Kidney (tissue), 13 donors: ENCODE measurements at regions not wholly inside any gene's neighbourhood (a gene's known extent, or its start where the extent isn't known, plus 50 kb on each side); places are given as distances from the start of the nearest gene placed in this dataset.

Source experiments
- DNase-seq, 5 donors: peaks; one replicate each; pipeline ENCODE4 v3.0.0-alpha.2; 2013 to 2020
- FAIRE-seq: peaks from 2 replicates; lab custom pipeline; 2012; peaks lifted over from hg19 to GRCh38; lab: Jason Lieb, UNC
- H3K27ac ChIP-seq, 2 donors: one replicate each; pipeline ENCODE4 v1.7.0; 2013; ENCODE audit warnings: low read depth in 2 of 2, low read length in 2 of 2, inconsistent platforms in 1 of 2
- H3K27me3 ChIP-seq: one replicate; pipeline ENCODE4 v1.7.1; 2013; ENCODE audit warnings: low read length, inconsistent platforms; ENCODE audit not compliant: control insufficient read depth, insufficient read depth
- H3K36me3 ChIP-seq, 3 donors: one replicate each; pipeline versions ENCODE4 v1.7.0 to v1.7.1; 2013; ENCODE audit warnings: low read length in 3 of 3, control low read depth in 1 of 3, inconsistent platforms in 1 of 3; ENCODE audit not compliant: insufficient read depth in 3 of 3, control insufficient read depth in 2 of 3
- H3K4me1 ChIP-seq, 3 donors: one replicate each; pipeline versions ENCODE4 v1.7.0 to v1.7.1; 2013; ENCODE audit warnings: low read length in 3 of 3, inconsistent platforms in 1 of 3, low read depth in 1 of 3; ENCODE audit not compliant: control insufficient read depth in 2 of 3, insufficient read depth in 2 of 3
- H3K4me3 ChIP-seq, 3 donors: one replicate each; pipeline versions ENCODE4 v1.7.0 to v1.8.1; 2013; ENCODE audit warnings: low read length in 3 of 3, control low read depth in 1 of 3, inconsistent platforms in 1 of 3
- H3K9ac ChIP-seq, 3 donors: one replicate each; pipeline versions ENCODE4 v1.7.0 to v1.7.1; 2013; ENCODE audit warnings: low read length in 3 of 3, control low read depth in 1 of 3, inconsistent platforms in 1 of 3
- H3K9me3 ChIP-seq, 3 donors: one replicate each; pipeline versions ENCODE4 v1.7.0 to v1.7.1; 2013; ENCODE audit warnings: low read length in 3 of 3, control low read depth in 1 of 3, inconsistent platforms in 1 of 3; ENCODE audit not compliant: control insufficient read depth in 2 of 3, insufficient read depth in 1 of 3
- intact Hi-C: fragments of 100-400 bp; cut with DNase I; formaldehyde crosslinking; loops from one replicate; pipeline ENCODE4 v1.11.1; 2022
- TF ChIP-seq, protein P1 (sequence below): IDR thresholded peaks from 3 replicates; pipeline ENCODE4 v1.5.1; 2012; ENCODE audit warnings: mild to moderate bottlenecking, moderate library complexity, borderline replicate concordance; ENCODE audit not compliant: insufficient read depth; ENCODE audit errors: extremely low read depth
- donor health status: control.
- donor health status: control.
- donor health status: control.
- donor health status: control.
- donor health status: control.
- donor health status: DM: yes; HTN: yes; CAD: no.
- donor health status: Normal renal cell carcinoma (clear cell type).

DNA sequence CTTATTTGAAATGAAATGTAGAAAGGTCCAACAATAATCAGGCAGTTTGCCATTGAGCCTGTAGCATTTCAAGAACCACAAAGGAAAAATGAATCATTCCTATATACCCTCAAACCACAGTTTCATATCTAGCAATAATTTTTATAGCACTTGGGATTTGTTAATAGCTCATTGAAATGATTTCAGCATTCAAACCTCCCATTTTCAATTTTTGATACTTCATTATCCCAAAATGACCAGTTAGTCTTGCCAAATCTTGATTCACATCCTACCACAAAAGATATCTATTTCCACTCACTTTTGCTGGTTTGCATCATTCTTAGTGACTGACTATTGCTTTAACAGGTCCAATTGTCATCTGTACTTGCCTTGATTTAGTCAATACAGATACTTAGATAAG is 790.1 kb downstream of the TLE1 start:
- DNase-seq (no peak), FAIRE-seq (no peak)
- Histone ChIP-seq H3K27ac (no peak overlapping the region), H3K4me3 (no peak overlapping the region), H3K27me3 (no peaks in the 10 kb centered on the region), H3K9ac (no peak overlapping the region), H3K9me3 (peaks cover 0 to 3% (median 0%) of the 10 kb centered on the region in 3 donors), H3K36me3 (no peaks in the 10 kb centered on the region), H3K4me1 (no peaks in the 10 kb centered on the region)
- intact Hi-C loops, result no loop called here
- TF ChIP-seq, protein P1, sequence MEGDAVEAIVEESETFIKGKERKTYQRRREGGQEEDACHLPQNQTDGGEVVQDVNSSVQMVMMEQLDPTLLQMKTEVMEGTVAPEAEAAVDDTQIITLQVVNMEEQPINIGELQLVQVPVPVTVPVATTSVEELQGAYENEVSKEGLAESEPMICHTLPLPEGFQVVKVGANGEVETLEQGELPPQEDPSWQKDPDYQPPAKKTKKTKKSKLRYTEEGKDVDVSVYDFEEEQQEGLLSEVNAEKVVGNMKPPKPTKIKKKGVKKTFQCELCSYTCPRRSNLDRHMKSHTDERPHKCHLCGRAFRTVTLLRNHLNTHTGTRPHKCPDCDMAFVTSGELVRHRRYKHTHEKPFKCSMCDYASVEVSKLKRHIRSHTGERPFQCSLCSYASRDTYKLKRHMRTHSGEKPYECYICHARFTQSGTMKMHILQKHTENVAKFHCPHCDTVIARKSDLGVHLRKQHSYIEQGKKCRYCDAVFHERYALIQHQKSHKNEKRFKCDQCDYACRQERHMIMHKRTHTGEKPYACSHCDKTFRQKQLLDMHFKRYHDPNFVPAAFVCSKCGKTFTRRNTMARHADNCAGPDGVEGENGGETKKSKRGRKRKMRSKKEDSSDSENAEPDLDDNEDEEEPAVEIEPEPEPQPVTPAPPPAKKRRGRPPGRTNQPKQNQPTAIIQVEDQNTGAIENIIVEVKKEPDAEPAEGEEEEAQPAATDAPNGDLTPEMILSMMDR, result no peak

DNA sequence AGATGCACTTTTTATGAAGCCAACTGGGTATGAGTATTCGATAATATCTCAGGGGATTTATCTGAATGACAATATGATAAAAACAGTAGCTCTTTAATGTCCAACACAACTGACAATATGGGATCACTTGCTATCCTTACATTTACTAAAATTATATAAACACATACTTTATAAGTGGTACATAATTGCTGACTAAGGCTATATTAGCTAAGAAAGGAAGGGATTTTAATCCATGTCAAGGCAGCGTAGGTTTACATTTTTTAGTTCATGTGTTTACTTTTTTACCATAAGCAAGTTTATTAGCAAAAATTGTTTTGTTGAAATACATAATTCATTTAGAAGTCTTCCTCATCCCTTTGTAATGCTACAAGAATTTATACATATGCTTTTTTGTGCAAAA is 796.2 kb downstream of the TLE1 start:
- H3K4me1 ChIP-seq, result no peaks in the 10 kb centered on the region
- H3K27me3 ChIP-seq, result no peaks in the 10 kb centered on the region
- peaks cover 0 to 3% (median 0%) of the 10 kb centered on the region in 3 donors for H3K9me3 ChIP-seq
- FAIRE-seq, result no peak
- TF ChIP-seq, protein P1, result no peak
- intact Hi-C loops, result no loop called here
- no peak for DNase-seq
- no peak overlapping the region for H3K27ac ChIP-seq
- no peak overlapping the region for H3K4me3 ChIP-seq
- H3K9ac ChIP-seq, result no peak overlapping the region
- H3K36me3 ChIP-seq, result no peaks in the 10 kb centered on the region

DNA sequence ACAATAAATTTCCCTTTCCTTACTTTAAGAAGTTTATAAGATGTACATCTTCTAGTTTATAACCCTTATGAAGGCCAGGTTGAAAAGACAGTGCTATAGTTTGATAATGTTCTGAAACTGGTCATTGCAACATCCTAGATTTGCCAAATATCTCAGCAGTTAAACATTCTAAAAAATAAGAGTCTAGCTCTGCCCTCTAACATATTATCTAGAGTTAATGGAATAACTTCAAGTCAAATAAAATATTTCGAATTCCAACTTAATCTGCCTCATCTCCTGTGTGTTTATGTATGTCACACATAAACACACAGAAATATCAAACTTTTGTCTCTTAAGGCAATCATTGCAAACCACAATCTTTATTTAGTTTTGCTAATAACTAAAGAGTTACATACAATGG is 796.6 kb downstream of the TLE1 start:
- H3K9me3 ChIP-seq, result peaks cover 0 to 3% (median 0%) of the 10 kb centered on the region in 3 donors
- no peaks in the 10 kb centered on the region for H3K36me3 ChIP-seq
- DNase-seq (no peak), FAIRE-seq (no peak)
- no peaks in the 10 kb centered on the region for H3K4me1 ChIP-seq
- intact Hi-C loops, result no loop called here
- TF ChIP-seq, protein P1, result no peak
- H3K27ac ChIP-seq, result no peak overlapping the region
- no peaks in the 10 kb centered on the region for H3K27me3 ChIP-seq
- H3K4me3 ChIP-seq, result no peak overlapping the region
- no peak overlapping the region for H3K9ac ChIP-seq

DNA sequence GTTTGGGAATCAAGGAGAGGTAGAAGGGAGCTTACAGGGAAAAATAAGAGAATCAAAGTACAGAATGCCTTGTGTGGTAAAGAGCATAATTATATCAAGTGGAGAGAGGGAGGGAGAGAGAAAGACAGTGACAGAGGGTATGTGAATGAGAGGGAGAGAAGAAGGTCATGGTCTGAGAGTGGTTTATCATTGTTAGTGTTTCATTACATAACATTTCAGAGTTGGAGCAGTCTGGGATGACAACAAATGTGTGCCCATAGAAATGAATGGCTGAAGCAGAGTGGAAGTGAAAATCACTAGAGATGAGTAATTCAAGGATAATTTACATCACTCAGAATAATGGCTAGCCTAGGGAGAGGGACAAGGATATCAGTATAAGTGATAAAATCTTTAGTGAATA is 799.2 kb downstream of the TLE1 start:
- H3K27me3 ChIP-seq, result no peaks in the 10 kb centered on the region
- no peak overlapping the region for H3K4me3 ChIP-seq
- intact Hi-C loops, result no loop called here
- DNase-seq (no peak), FAIRE-seq (no peak)
- TF ChIP-seq, protein P1, result no peak
- peaks cover 0 to 2% (median 0%) of the 10 kb centered on the region in 3 donors for H3K9me3 ChIP-seq
- no peak overlapping the region for H3K27ac ChIP-seq
- H3K36me3 ChIP-seq, result no peaks in the 10 kb centered on the region
- H3K4me1 ChIP-seq, result no peaks in the 10 kb centered on the region
- no peak overlapping the region for H3K9ac ChIP-seq
